ENCODE measurements at regions not wholly inside any gene's neighbourhood (a gene's known extent, or its start where the extent isn't known, plus 50 kb on each side); places are given as distances from the start of the nearest gene placed in this dataset.

DNA sequence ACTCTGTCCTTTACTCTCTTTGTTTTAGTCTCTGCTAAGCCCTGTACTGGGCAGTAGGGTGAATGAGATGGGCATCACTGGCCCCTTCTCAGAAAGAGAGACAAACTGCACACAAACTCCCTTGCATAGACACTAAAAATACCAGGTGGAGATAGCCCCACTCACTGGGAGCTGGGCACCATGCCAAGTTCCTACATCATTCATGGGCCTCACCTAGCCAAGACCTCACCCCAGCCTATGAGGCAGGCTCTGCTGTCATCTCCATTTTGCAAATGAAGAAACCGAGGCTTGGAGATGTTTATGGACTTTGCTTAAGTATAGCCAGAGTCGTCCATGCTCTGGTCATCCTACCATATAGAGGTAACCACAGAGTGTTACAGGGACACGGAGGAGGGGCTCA lies 499.8 kb upstream of the CDH11 start (continued):
- TF ChIP-seq BCL11A (IDR thresholded peaks at IDR 0.05; ENCODE audit: low read depth in 2 of 2, low read length in 2 of 2): no peak
- TF ChIP-seq EP300 (IDR thresholded peaks at IDR 0.05; ENCODE audit: borderline replicate concordance in 1 of 2, low read depth in 2 of 2, low read length in 2 of 2): no peak
- no peak for TF ChIP-seq TAF1 (IDR thresholded peaks at IDR 0.05; ENCODE audit: low read depth, low read length)
- TF ChIP-seq KDM1A (IDR thresholded peaks at IDR 0.05; ENCODE audit: borderline replicate concordance, low read length): no peak
- TF ChIP-seq KDM5A (IDR thresholded peaks at IDR 0.05; ENCODE audit: low read length): no peak
- TF ChIP-seq, protein P1, sequence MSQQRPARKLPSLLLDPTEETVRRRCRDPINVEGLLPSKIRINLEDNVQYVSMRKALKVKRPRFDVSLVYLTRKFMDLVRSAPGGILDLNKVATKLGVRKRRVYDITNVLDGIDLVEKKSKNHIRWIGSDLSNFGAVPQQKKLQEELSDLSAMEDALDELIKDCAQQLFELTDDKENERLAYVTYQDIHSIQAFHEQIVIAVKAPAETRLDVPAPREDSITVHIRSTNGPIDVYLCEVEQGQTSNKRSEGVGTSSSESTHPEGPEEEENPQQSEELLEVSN (IDR thresholded peaks at IDR 0.05): no peak
- no peak for TF ChIP-seq ASH2L (IDR thresholded peaks at IDR 0.05; ENCODE audit: low read length)
- no peak for TF ChIP-seq SUZ12 (IDR thresholded peaks at IDR 0.05; ENCODE audit: low read length)
- TF ChIP-seq PHF8 (conservative IDR thresholded peaks at IDR 0.05; ENCODE audit: low read depth, low read length): no peak
- no peak for TF ChIP-seq POLR2A (IDR thresholded peaks at IDR 0.05; ENCODE audit: control extremely low read depth in 1 of 2, low read depth in 2 of 2, low read length in 2 of 2)
- TF ChIP-seq RAD21 (IDR thresholded peaks at IDR 0.05 in 1 of 2, conservative IDR thresholded peaks at IDR 0.05 in 1 of 2; ENCODE audit: low read depth in 2 of 2, low read length in 2 of 2): no peak
- no peak for TF ChIP-seq POLR2AphosphoS5 (IDR thresholded peaks at IDR 0.05; ENCODE audit: low read depth, low read length)
- TF ChIP-seq, protein P2, sequence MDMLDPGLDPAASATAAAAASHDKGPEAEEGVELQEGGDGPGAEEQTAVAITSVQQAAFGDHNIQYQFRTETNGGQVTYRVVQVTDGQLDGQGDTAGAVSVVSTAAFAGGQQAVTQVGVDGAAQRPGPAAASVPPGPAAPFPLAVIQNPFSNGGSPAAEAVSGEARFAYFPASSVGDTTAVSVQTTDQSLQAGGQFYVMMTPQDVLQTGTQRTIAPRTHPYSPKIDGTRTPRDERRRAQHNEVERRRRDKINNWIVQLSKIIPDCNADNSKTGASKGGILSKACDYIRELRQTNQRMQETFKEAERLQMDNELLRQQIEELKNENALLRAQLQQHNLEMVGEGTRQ (IDR thresholded peaks at IDR 0.05; ENCODE audit: low read length): no peak

All from H1 (cell line).